Natural killer cell (primary cell): ENCODE measurements at regions not wholly inside any gene's neighbourhood (a gene's known extent, or its start where the extent isn't known, plus 50 kb on each side); places are given as distances from the start of the nearest gene placed in this dataset.

Source experiments
- ATAC-seq, 3 donors: fragments of 150-1000 bp in 2 of 3; fragments of 200-7000 bp in 1 of 3; cut with Tn5 transposase; 1 replicate in 1 of 3; 2 replicates in 2 of 3; pipeline ENCODE4 v1.10.0; 2021; ENCODE audit warnings: mild to moderate bottlenecking in 2 of 3, moderate library complexity in 2 of 3
- DNase-seq, 2 donors: peaks; one replicate each; pipeline versions ENCODE4 v3.0.0 to v3.0.0-alpha.2; 2013 to 2021; ENCODE audit warnings: mixed read lengths in 1 of 2
- H3K27ac ChIP-seq: one replicate; pipeline ENCODE4 v1.5.1; 2013; ENCODE audit warnings: mild to moderate bottlenecking, low read length
- H3K27me3 ChIP-seq: one replicate; pipeline ENCODE4 v1.6.1; 2013; ENCODE audit warnings: low read length; ENCODE audit not compliant: control insufficient read depth, insufficient read depth
- H3K36me3 ChIP-seq: one replicate; pipeline ENCODE4 v1.6.1; 2013; ENCODE audit warnings: low read length; ENCODE audit not compliant: control insufficient read depth, insufficient read depth
- H3K4me1 ChIP-seq: one replicate; pipeline ENCODE4 v1.6.1; 2013; ENCODE audit warnings: low read length; ENCODE audit not compliant: control insufficient read depth, insufficient read depth
- H3K4me3 ChIP-seq: one replicate; pipeline ENCODE4 v1.5.1; 2013; ENCODE audit warnings: low read length
- H3K9me3 ChIP-seq: one replicate; pipeline ENCODE4 v1.6.1; 2013; ENCODE audit warnings: low read length; ENCODE audit not compliant: control insufficient read depth, insufficient read depth
- H3K27ac Mint-ChIP-seq, 2 donors: one replicate each; pipeline ENCODE4 v1.8.0; 2022; ENCODE audit warnings: mild to moderate bottlenecking in 2 of 2, mixed read lengths in 2 of 2, moderate library complexity in 1 of 2
- H3K27me3 Mint-ChIP-seq, 2 donors: one replicate each; pipeline ENCODE4 v1.8.0; 2022; ENCODE audit warnings: low read depth in 2 of 2, mixed read lengths in 2 of 2
- H3K36me3 Mint-ChIP-seq: one replicate; pipeline ENCODE4 v1.8.0; 2022; ENCODE audit warnings: mixed read lengths
- H3K4me1 Mint-ChIP-seq, 2 donors: one replicate each; pipeline ENCODE4 v1.8.0; 2022; ENCODE audit warnings: mixed read lengths in 2 of 2
- H3K4me3 Mint-ChIP-seq: one replicate; pipeline ENCODE4 v1.8.0; 2022; ENCODE audit warnings: mild to moderate bottlenecking, moderate library complexity, mixed read lengths
- H3K9me3 Mint-ChIP-seq, 2 donors: one replicate each; pipeline ENCODE4 v1.8.0; 2022; ENCODE audit warnings: mixed read lengths in 2 of 2
- WGBS: methylation state at CpG from one replicate; pipeline ENCODE4 v1.1.7; 2013; ENCODE audit warnings: missing lambda C conversion rate; ENCODE audit not compliant: insufficient coverage; 5-methylcytosine and 5-hydroxymethylcytosine counted together
- intact Hi-C: fragments of 100-400 bp; cut with micrococcal nuclease; formaldehyde crosslinking; loops from one replicate; pipeline ENCODE4 v1.14.2; 2022
- TF ChIP-seq, protein P1 (sequence below): fragments of 200-600 bp; IDR thresholded peaks from one replicate; pipeline ENCODE4 v1.8.0; 2022; ENCODE audit warnings: antibody characterized with exemption

DNA sequence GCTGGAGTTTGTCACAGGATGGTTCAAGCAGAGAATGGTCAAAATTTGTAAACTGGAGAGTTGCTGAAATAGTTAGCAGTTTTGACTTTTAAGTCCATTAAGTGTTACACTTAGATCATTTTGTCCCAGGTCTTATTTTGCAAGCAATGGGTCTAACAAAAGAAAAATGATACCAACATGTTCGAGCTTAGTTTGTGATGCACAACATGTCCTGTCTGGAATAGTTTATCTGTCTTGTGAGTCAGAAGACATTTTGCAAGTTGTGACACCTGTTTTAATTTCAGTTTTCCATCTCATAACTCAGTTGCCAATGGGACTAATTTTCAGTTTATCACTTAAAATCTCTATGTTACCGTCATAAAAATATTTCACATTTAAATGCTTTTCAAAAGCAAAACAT, 929.8 kb downstream of the CDH18 start:
- H3K9me3 Mint-ChIP-seq: peaks cover 8 to 20% of the 10 kb centered on the region in 2 donors
- Histone ChIP-seq H3K9me3 (no peaks in the 10 kb centered on the region), H3K4me1 (no peaks in the 10 kb centered on the region), H3K27me3 (no peaks in the 10 kb centered on the region), H3K27ac (no peak overlapping the region), H3K36me3 (no peaks in the 10 kb centered on the region), H3K4me3 (no peak overlapping the region)
- no peak overlapping the region for H3K4me3 Mint-ChIP-seq
- intact Hi-C loops: no loop called here
- no peaks in the 10 kb centered on the region for H3K36me3 Mint-ChIP-seq
- DNase-seq (no peak), ATAC-seq (no peak)
- H3K27me3 Mint-ChIP-seq: no peaks in the 10 kb centered on the region
- 76% methylated on average over 2 of the region's 2 CpGs for WGBS
- no peak overlapping the region for H3K27ac Mint-ChIP-seq
- H3K4me1 Mint-ChIP-seq: no peaks in the 10 kb centered on the region
- TF ChIP-seq, protein P1, sequence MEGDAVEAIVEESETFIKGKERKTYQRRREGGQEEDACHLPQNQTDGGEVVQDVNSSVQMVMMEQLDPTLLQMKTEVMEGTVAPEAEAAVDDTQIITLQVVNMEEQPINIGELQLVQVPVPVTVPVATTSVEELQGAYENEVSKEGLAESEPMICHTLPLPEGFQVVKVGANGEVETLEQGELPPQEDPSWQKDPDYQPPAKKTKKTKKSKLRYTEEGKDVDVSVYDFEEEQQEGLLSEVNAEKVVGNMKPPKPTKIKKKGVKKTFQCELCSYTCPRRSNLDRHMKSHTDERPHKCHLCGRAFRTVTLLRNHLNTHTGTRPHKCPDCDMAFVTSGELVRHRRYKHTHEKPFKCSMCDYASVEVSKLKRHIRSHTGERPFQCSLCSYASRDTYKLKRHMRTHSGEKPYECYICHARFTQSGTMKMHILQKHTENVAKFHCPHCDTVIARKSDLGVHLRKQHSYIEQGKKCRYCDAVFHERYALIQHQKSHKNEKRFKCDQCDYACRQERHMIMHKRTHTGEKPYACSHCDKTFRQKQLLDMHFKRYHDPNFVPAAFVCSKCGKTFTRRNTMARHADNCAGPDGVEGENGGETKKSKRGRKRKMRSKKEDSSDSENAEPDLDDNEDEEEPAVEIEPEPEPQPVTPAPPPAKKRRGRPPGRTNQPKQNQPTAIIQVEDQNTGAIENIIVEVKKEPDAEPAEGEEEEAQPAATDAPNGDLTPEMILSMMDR: no peak

DNA sequence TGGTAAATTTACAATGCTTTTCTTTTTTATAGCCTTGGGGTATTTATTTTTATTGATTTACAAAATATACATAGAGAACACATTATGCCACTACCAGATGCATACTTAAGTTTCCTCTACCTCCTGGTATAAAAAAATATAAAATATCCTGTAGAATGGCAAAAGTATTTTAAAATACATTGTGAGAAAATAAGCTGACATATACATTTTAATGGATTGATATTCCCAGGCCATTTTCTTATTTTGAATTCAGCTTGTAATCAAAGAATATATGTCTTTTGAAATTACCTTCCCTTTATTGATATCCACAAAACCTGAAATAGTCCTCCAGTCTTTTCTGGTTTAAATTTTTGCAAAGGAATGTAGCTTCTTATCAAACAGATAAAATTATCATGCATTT, 923.9 kb downstream of the CDH18 start:
- H3K27me3 Mint-ChIP-seq: no peaks in the 10 kb centered on the region
- intact Hi-C loops: no loop called here

DNA sequence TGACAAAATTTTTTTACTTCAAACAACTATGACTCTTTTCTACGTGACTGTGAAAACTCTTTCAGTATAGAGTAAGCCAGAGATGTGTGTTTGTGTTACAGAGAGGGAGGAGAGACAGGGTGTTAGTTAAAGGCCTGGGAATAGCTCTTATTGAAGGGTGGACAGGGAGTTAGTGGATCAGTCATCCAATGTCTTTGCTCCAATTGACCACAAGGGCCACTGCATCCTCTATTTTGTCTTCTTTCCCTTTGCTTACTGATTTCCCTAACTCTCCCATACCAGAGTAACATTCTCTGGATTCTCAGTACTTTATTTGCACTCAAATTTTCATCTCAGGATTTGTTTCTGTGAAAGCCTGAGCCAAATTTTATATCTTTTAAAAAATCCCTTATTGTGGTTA, 920.3 kb downstream of the CDH18 start:
- H3K4me3 Mint-ChIP-seq: no peak overlapping the region
- no peaks in the 10 kb centered on the region for H3K27me3 ChIP-seq
- H3K9me3 Mint-ChIP-seq: peaks cover 11 to 13% of the 10 kb centered on the region in 2 donors
- H3K9me3 ChIP-seq: no peaks in the 10 kb centered on the region
- H3K36me3 ChIP-seq: no peaks in the 10 kb centered on the region
- H3K4me3 ChIP-seq: no peak overlapping the region
- no peaks in the 10 kb centered on the region for H3K4me1 ChIP-seq
- 71% methylated on average over 1 of the region's 1 CpG for WGBS
- H3K27ac ChIP-seq: no peak overlapping the region
- H3K27me3 Mint-ChIP-seq: no peaks in the 10 kb centered on the region
- no peaks in the 10 kb centered on the region for H3K4me1 Mint-ChIP-seq
- intact Hi-C loops: no loop called here
- H3K27ac Mint-ChIP-seq: no peak overlapping the region
- DNase-seq (no peak), ATAC-seq (no peak)
- TF ChIP-seq, protein P1: no peak
- no peaks in the 10 kb centered on the region for H3K36me3 Mint-ChIP-seq

More for the DNA sequence above, 923.9 kb downstream of the CDH18 start:
- no peaks in the 10 kb centered on the region for H3K9me3 ChIP-seq
- no peaks in the 10 kb centered on the region for H3K4me1 Mint-ChIP-seq
- no peak overlapping the region for H3K4me3 Mint-ChIP-seq
- H3K27ac ChIP-seq: no peak overlapping the region
- TF ChIP-seq, protein P1: no peak
- no peak overlapping the region for H3K27ac Mint-ChIP-seq
- no peaks in the 10 kb centered on the region for H3K36me3 Mint-ChIP-seq
- DNase-seq: no peak
- no peaks in the 10 kb centered on the region for H3K36me3 ChIP-seq
- no peak overlapping the region for H3K4me3 ChIP-seq
- ATAC-seq: no peak
- H3K9me3 Mint-ChIP-seq: peaks cover 13 to 16% of the 10 kb centered on the region in 2 donors
- H3K4me1 ChIP-seq: no peaks in the 10 kb centered on the region
- no peaks in the 10 kb centered on the region for H3K27me3 ChIP-seq

DNA sequence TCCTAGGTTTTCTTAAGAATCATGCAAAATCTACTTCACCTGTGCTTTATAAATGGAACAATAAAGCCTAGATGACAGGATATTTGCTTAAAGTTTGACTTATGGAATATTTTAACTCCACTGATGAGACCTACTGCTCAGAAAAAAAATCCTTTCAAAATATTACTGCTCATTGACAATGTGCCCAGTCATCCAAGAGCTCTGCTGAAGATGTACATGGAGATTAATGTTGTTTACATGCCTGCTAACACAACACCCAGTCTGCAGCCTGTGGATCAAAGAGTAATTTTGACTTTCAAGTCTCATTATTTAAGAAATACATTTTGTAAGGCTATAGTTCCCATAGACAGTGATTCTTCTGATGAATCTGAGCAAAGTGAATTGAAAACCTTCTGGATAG, 889.6 kb downstream of the CDH18 start:
- H3K27ac ChIP-seq: no peak overlapping the region
- H3K9me3 ChIP-seq: no peaks in the 10 kb centered on the region
- Mint-ChIP-seq H3K4me1 (no peaks in the 10 kb centered on the region), H3K4me3 (no peak overlapping the region), H3K27me3 (no peaks in the 10 kb centered on the region), H3K36me3 (peaks cover 5% of the 10 kb centered on the region), H3K27ac (no peak overlapping the region), H3K9me3 (peaks cover 15 to 21% of the 10 kb centered on the region in 2 donors)
- H3K27me3 ChIP-seq: no peaks in the 10 kb centered on the region
- H3K4me3 ChIP-seq: no peak overlapping the region
- ATAC-seq (no peak), DNase-seq (no peak)
- intact Hi-C loops: no loop called here
- H3K4me1 ChIP-seq: no peaks in the 10 kb centered on the region
- TF ChIP-seq, protein P1: no peak
- no peaks in the 10 kb centered on the region for H3K36me3 ChIP-seq
